ENCODE measurements at regions not wholly inside any gene's neighbourhood (a gene's known extent, or its start where the extent isn't known, plus 50 kb on each side); places are given as distances from the start of the nearest gene placed in this dataset.
"Not testable (repeated sequence)": the region's sequence is repeated elsewhere in the genome, so short reads cannot be mapped to it uniquely, and the experiment has no call there.

GRCh38 chr5:33074548-33074947 lies 363.4 kb downstream of the NPR3 start:
- no peak for DNase-seq

DNA sequence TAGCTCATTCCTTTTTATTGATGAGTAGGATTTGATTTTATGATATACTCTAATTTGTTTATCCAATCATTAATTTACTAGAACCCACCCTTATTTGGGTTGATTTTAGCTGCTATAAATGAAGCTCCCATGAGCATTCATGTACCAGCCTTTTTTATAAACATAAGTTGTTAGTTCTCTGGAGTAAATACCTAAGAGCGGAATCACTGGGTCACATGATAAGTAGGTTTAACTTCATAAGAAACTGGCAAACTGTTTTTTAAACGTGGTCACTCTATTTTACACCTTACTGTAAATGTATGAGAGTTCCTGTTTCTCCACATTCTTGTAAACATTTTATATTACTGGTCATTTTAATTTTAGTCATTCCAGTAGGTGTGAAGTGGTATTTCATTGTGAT lies 364.6 kb downstream of the NPR3 start:
- DNase-seq: no peak

DNA sequence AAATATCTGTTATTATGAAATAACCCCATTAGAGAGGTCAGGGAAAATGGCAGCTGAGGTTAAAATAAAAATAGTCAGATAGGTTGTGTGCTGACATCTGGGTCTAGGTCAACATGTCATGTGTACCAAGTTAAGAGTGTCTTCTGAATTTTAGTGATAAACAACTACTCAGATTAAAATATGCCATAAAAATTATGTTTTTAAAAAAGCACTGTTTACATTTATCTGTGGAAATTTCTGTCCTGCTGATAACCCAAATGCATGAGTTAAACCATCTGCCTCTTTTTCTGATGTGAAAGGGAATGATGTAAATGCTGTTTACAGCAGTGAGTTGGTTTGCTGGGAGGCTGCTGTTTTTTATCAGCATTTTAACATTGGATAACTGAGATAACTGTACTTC lies 361.2 kb upstream of the TARS1 start:
- DNase-seq: no peak

GRCh38 chr5:33080287-33080686 lies 360.5 kb upstream of the TARS1 start:
- no peak for DNase-seq

- DNase-seq: no peak
These were observed 352.6 kb upstream of the TARS1 start for GRCh38 chr5:33088176-33088575.

- no peak for DNase-seq
These were observed 349.0 kb upstream of the TARS1 start for GRCh38 chr5:33091571-33092363.

DNA sequence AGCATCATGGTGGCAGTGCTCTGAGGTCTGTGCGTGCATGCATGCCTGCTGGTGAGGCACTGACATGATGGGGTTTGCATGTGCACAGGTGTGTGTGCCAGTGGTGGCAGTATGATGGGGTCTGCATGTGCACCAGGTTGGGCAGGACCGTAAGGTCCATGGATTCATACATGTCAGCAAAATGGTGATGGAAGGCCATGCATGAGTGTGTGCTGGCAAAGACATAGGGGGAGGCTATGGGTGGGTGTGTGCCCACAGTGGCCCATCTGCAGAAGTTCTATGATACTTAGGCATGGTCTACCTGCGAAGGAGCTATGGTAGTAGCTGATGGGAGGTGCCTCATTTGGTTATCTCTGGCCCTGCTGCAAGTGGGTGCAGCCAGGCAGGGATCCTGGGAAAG lies 348.0 kb upstream of the TARS1 start:
- no peak for DNase-seq

DNA sequence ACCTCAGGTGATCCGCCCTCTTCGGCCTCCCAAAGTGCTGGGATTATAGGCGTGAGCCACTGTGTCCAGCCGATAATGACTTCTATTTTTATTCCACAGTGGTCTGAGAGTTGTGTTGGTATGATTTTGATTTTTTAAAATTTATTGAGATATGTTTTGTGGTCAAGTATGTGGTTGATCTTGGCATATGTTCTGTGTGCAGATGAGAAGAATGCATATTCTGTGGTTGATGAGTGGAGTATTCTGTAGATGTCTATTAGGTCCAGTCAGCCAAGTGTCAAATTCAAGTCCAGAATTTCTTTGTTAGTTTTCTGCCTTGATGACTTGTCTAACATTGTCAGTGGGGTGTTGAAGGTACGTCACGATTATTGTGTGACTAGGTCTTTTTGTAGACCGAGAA lies 338.2 kb upstream of the TARS1 start:
- no peak for DNase-seq

GRCh38 chr5:33105521-33105941 lies 335.2 kb upstream of the TARS1 start:
- DNase-seq: no peak

- DNase-seq: not testable (repeated sequence)
These were observed 330.3 kb upstream of the TARS1 start for GRCh38 chr5:33110496-33110895.

GRCh38 chr5:33114361-33114760 lies 326.4 kb upstream of the TARS1 start:
- no peak for DNase-seq

DNA sequence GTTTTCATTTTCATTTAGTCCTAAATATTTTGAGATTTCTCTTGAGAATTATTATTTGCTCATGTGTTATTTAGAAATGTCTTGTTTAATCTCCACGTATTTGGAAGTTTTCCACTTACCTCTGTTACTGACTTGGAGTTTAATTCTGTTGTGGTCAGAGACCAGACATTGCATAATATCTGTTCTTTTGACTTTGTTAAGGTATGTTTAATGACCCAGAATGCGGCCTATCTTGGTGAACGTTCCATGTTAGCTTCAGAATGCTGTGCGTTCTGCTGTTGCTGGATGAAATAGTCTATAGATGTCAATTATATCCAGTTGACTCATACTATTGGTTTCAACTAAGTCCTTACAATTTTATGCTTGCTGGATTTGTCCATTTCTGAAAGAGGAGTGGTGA lies 325.3 kb upstream of the TARS1 start:
- DNase-seq: no peak

DNA sequence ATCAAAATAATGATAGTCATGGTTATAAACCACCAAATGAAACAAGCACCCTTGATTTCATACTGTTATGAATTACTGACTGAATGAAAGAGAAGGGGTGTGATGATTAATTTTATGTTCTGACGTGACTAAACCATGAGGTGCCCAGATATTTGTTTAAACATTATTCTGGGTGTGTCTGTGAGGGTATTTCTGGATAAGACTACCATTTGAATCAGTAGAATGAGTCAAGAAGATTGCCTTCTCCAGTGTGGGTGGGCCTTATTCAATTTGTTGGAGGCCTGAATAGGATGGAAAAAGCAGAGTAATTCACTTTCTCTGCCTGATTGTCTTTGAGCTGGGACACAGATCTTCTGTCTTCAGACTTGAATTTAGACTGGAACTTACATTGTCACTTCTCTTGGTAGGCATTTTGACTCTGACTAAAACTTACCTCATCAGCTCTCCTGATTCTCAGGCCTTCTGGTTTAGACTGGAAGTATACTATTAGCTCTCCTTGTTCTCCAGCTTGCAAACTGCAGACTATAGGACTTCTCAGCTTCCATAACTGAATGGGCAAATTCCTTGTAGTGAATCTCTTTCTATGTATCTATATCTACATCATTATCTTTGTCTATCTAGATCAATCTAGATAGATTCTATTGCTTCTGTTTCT lies 321.9 kb upstream of the TARS1 start:
- DNase-seq: no peak

- no peak for DNase-seq
These were observed 320.1 kb upstream of the TARS1 start for GRCh38 chr5:33120671-33121070.

DNA sequence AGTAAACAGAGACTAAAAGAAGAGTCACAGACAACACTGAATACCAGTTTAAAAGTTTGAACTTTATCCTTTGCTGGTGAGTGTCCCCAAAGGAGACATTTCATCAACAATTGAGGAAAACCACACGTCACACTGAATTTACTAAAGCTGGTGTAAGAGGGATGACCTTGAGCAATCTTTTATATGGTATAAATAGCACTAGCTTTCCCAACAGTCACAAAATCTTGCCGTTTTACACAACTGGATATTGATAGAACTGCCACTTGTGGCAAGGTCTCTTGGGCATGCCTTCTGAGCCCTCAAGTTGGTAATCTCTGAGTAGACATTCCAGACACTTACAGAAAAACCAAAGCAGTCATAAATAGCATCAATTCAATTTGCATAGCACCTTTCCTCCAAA lies 311.5 kb upstream of the TARS1 start:
- no peak for DNase-seq

GRCh38 chr5:33136785-33137184 lies 304.0 kb upstream of the TARS1 start:
- no peak for DNase-seq

DNA sequence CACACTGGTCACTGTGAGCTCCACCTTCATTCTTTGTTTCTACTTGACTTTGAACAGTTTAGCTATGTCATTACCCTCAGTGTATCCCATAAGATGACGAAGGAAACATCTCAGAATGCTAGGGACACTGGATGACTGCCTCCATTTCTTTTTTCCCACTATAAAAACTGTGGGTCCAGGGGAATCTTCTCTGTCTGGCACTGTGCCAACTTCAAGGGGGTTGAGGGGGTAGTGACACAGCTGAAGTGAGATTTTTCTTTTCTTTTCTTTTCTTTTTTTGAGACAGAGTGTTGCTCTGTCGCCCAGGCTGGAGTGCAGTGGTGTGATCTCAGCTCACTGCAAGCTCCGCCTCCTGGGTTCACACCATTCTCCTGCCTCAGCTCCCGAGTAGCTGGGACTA lies 302.6 kb upstream of the TARS1 start:
- DNase-seq: not testable (repeated sequence)

- no peak for DNase-seq
These were observed 297.2 kb upstream of the TARS1 start for GRCh38 chr5:33143405-33144123.

DNA sequence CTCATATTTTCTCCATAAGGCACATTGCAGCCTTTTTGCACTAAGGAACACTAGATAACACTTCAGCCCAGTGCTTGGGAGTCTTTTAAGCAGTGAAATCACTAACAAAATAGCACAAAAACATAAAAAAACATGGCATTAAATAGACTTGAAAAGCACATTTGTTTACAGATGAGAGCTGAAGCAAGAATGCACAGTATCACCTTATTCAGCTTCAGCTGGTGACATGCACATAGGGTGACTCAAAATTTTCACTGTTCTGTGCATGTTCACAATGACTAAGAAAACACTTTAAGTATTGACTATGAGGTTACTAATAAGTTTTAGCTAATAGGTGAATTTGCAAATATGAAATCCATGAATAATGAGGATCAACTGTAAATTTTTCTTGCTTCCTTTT lies 293.9 kb upstream of the TARS1 start:
- no peak for DNase-seq

- DNase-seq: no peak
These were observed 292.7 kb upstream of the TARS1 start for GRCh38 chr5:33148076-33148513.

- no peak for DNase-seq
These were observed 287.4 kb upstream of the TARS1 start for GRCh38 chr5:33153372-33153771.

DNA sequence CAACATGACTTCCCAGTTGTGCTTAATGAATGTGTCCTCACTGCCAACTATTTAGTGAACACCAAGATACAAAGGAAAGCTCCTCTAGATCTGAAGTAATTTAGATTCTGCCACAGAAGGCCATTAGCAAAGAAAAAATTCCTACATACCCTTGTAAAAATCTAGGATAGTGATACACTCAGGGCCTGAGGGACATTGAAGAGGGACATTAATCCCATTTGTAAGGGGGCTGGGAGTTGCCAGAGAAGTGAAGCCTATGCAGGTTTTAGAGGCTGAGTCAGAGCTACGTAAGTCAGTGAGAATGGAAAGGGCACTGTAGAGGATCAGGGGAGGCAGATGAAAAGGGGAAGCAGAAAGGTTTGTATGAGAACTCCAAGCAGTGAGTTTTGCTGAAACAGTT lies 286.9 kb upstream of the TARS1 start:
- DNase-seq: no peak

DNA sequence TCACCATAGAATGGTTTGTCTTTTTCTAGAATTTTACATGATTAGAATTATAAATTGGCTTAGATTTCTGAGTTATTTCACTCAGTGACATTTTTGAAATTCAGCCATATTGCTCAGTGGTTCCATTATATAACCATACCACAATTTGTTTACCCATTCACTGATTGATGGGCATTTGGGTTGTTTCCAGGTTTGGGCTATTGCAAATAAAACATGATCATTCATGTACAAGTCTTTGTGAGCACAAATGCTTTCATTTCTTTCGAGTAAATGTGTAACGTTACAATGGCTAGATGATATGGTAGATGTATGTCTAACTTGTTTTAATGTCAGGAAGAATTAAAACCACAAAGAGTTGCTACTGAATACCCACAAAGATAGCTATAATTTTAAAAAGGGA lies 279.9 kb upstream of the TARS1 start:
- no peak for DNase-seq

DNA sequence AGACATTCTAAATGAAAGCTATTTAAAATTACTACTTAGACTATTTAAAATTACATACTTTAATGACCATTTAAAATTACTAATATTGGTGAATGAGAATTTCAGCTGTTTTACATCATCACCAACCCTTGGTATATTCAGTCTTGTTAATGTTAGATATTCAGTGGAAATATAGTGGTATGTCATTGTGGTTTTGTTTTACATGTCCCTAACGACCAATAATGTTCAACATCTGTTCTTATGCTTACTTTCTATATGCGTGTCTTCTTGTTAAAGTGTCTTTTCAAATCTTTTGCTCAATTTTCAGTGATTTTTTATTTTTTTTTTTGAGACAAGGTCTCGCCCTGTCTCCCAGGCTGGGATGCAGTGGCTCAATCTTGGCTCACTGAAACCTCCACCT lies 279.3 kb upstream of the TARS1 start:
- DNase-seq: no peak

Data from NCI-H446 (cell line).